ENCODE measurements at regions not wholly inside any gene's neighbourhood (a gene's known extent, or its start where the extent isn't known, plus 50 kb on each side); places are given as distances from the start of the nearest gene placed in this dataset.
"Not testable (repeated sequence)": the region's sequence is repeated elsewhere in the genome, so short reads cannot be mapped to it uniquely, and the experiment has no call there.

DNA sequence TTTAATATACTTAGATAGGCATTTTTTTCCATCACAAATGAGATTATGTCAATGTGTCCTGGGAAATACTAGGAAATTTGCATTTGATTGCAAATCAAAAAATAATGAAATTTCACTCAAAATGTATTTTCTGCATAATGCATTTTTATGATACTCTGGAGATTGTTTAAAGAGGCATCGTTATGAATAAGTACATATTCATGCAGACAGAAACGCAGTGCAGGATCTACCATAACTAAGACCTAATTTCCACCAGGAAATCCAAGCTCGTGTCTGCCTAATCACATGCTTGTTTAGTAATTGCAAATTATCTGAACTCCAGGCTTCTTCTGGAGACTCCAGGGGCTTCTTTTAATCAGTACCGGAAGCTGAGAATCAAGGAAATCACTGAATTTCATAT lies 163.5 kb upstream of the MXRA5 start:
- Histone ChIP-seq H3K9me3 (peaks cover 0 to 3% (median 0%) of the 10 kb centered on the region in 11 donors), H3K27ac (no peak overlapping the region), H3K36me3 (no peaks in the 10 kb centered on the region), H3K27me3 (no peaks in the 10 kb centered on the region), H3K4me3 (no peak overlapping the region), H3K4me1 (no peaks in the 10 kb centered on the region)
- DNase-seq (no peak), ATAC-seq (no peak)
- intact Hi-C loops (cut with DNase I): no loop called here
- no peak for TF ChIP-seq CTCF (IDR thresholded peaks at IDR 0.05)
- 49 to 50% methylated on average over 4 of the region's 4 CpGs for whole genome bisulfite sequencing, 2 donors

DNA sequence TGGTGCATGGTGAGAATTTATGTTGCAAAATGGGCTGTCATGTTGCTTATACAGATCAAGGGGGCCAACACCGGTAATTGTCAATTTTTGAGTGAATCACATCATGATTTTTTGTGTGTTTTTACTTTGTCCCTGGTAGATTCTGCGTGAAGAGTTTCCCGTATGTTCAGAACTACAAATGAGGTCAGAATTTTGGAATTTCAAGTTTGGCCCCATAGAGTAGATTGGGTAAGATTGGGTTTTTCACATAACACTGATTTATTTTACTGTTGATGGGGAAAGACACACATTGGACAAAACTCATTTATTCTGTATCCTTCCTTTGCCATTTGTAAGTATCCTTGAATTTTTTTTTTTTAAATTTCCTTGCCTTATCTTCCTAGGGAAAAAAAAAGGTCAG lies 158.5 kb upstream of the MXRA5 start:
- no peak overlapping the region for H3K27ac ChIP-seq
- peaks cover 0 to 3% (median 0%) of the 10 kb centered on the region in 11 donors for H3K9me3 ChIP-seq
- DNase-seq: no peak
- no peak for ATAC-seq
- WGBS, 2 donors: 91 to 92% methylated on average over 3 of the region's 3 CpGs
- intact Hi-C loops (cut with DNase I): no loop called here
- no peaks in the 10 kb centered on the region for H3K4me1 ChIP-seq
- H3K36me3 ChIP-seq: no peaks in the 10 kb centered on the region
- H3K27me3 ChIP-seq: no peaks in the 10 kb centered on the region
- H3K4me3 ChIP-seq: no peak overlapping the region
- TF ChIP-seq CTCF (IDR thresholded peaks at IDR 0.05): no peak

- Histone ChIP-seq H3K4me3 (no peak overlapping the region), H3K27ac (peak overlapping the region in 4 of 10 donors; percentile 26 to 44 (median 31)), H3K4me1 (no peaks in the 10 kb centered on the region), H3K9me3 (no peaks in the 10 kb centered on the region), H3K36me3 (no peaks in the 10 kb centered on the region), H3K27me3 (no peaks in the 10 kb centered on the region)
- WGBS, 2 donors: 72 to 74% methylated on average over 21 of the region's 21 CpGs
- DNase-seq: peak in 1 of 2 donors; percentile 21
- peak in 6 of 8 donors; percentile 27 to 84 (median 54) for ATAC-seq
- intact Hi-C loops (cut with DNase I): no loop called here
- no peak for TF ChIP-seq CTCF (IDR thresholded peaks at IDR 0.05)
Observed at GRCh38 chrX:3501833-3502535, 155.5 kb upstream of the MXRA5 start.

DNA sequence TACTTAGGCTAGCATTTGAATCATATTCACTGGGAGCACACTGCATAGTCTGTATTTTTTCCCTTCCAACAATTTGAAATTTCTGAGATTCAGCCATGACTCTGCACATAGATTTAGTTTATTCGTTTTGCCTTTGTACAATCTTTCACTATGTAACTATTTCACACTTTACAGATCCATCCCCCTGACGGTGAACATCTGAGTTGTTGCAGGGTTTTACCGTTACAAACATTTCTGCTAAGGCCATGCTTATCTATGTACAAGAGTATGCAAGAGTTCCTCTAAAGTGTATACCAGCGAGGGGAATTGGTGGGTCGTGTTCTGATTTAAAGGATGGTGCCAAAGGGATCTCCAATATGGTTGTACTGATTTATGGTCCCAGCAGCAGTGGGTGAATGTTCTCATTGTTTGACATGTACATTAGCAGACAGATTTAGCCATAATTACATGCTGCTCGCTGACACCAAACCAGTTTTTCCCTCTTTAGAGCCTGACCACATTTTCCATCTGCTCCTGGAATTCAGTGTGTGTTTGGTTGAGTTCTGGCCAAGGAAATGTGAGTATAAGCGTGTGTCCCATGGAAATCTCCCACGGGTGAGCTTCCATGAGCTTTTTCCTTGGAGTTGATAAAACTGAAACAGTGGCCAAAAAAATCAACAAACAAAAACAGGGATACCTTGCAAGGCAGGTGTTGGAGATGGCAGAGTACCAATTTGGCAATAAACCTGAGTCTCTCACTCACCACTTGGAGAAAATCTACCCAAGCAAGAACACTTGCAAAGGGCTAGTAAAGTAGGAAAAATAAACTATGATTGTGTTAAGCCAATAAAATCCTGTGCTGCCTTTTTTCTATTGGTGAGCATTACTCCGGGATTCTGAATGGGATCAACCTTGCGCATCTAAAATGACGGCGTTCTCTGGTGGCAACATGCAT lies 149.7 kb upstream of the MXRA5 start:
- ATAC-seq: peak in 1 of 8 donors; percentile 55
- intact Hi-C loops (cut with DNase I): not testable (repeated sequence)
- WGBS, 2 donors: 58 to 59% methylated on average over 11 to 12 of the region's 12 CpGs

More for the DNA sequence above, 149.7 kb upstream of the MXRA5 start:
- not testable (repeated sequence) for H3K4me3 ChIP-seq, H3K36me3 ChIP-seq, H3K27me3 ChIP-seq, H3K4me1 ChIP-seq, H3K9me3 ChIP-seq, DNase-seq
- peak overlapping the region in 1 of 10 donors; percentile 19 for H3K27ac ChIP-seq

Measured in heart right ventricle (tissue), 16 donors.